Upper lobe of left lung (tissue), 6 donors: ENCODE measurements at regions not wholly inside any gene's neighbourhood (a gene's known extent, or its start where the extent isn't known, plus 50 kb on each side); places are given as distances from the start of the nearest gene placed in this dataset.
"Not testable (repeated sequence)": the region's sequence is repeated elsewhere in the genome, so short reads cannot be mapped to it uniquely, and the experiment has no call there.

Source experiments
- ATAC-seq, 2 donors: fragments of 200-7000 bp; cut with Tn5 transposase; one replicate each; pipeline ENCODE4 v1.9.1; 2022; ENCODE audit warnings: mild to moderate bottlenecking in 2 of 2, moderate library complexity in 2 of 2; ENCODE audit not compliant: low FRiP score in 2 of 2
- DNase-seq, 2 donors: peaks; one replicate each; pipeline ENCODE4 v3.0.0-alpha.2; 2019 to 2020
- H3K27ac ChIP-seq, 4 donors: fragments of 200-600 bp; sonication (generic); one replicate each; pipeline ENCODE4 v1.5.1; 2016 to 2019
- H3K27me3 ChIP-seq, 4 donors: fragments of 200-600 bp; sonication (generic); one replicate each; pipeline ENCODE4 v1.5.1; 2017 to 2019
- H3K36me3 ChIP-seq, 4 donors: fragments of 200-600 bp; sonication (generic); one replicate each; pipeline ENCODE4 v1.5.1; 2016 to 2019
- H3K4me1 ChIP-seq, 4 donors: fragments of 200-600 bp; sonication (generic); one replicate each; pipeline ENCODE4 v1.5.1; 2018 to 2019
- H3K4me3 ChIP-seq, 4 donors: fragments of 200-600 bp; sonication (generic); one replicate each; pipeline ENCODE4 v1.5.1; 2017 to 2019; ENCODE audit warnings: mild to moderate bottlenecking in 2 of 4, moderate library complexity in 1 of 4
- H3K9me3 ChIP-seq, 4 donors: fragments of 200-600 bp; sonication (generic); one replicate each; pipeline ENCODE4 v1.5.1; 2018 to 2019
- EP300 ChIP-seq, 4 donors: sonication (generic); formaldehyde crosslinking; IDR thresholded peaks; one replicate each; pipeline ENCODE4 v1.5.1; 2017; ENCODE audit warnings: antibody characterized with exemption in 4 of 4, control low read depth in 2 of 4
- POLR2A ChIP-seq, 4 donors: fragments of 450-650 bp; IDR thresholded peaks; one replicate each; pipeline ENCODE4 v1.5.1; 2016 to 2017; ENCODE audit warnings: antibody characterized with exemption in 4 of 4, mild to moderate bottlenecking in 2 of 4
- POLR2AphosphoS5 ChIP-seq, 2 donors: sonication (generic); formaldehyde crosslinking; IDR thresholded peaks; one replicate each; pipeline ENCODE4 v1.5.1; 2017; ENCODE audit warnings: antibody characterized with exemption in 2 of 2
- WGBS, 2 donors: methylation state at CpG; one replicate each; pipeline ENCODE4 v1.1.5; 2017 to 2018; 5-methylcytosine and 5-hydroxymethylcytosine counted together
- TF ChIP-seq, protein P1 (sequence below), 6 experiments: fragments of 450-650 bp in 4 of 6; fragments of 200-600 bp in 2 of 6; sonication (generic) in 2 of 6; IDR thresholded peaks; one replicate each; pipeline ENCODE4 v1.5.1; 2016 to 2019; ENCODE audit warnings: antibody characterized with exemption in 6 of 6
- donor health status: DM: no; HTN: no; CAD: no; lungs with moderate emphysema.
- donor health status: DM: no; HTN: yes; CAD: no; lungs with severe emphysema.

GRCh38 chr15:62867844-62868243 is 174.7 kb upstream of the TPM1 start:
- H3K36me3 ChIP-seq = no peaks in the 10 kb centered on the region
- no peak for ATAC-seq
- 77 to 91% methylated on average over 4 of the region's 4 CpGs for WGBS, 2 donors
- no peak overlapping the region for H3K4me3 ChIP-seq
- H3K9me3 ChIP-seq = no peaks in the 10 kb centered on the region
- DNase-seq = no peak
- no peaks in the 10 kb centered on the region for H3K4me1 ChIP-seq
- no peaks in the 10 kb centered on the region for H3K27me3 ChIP-seq
- TF ChIP-seq POLR2A (IDR thresholded peaks at IDR 0.05) (no peak), POLR2AphosphoS5 (IDR thresholded peaks at IDR 0.05) (no peak), EP300 (IDR thresholded peaks at IDR 0.05) (no peak)
- TF ChIP-seq, protein P1, sequence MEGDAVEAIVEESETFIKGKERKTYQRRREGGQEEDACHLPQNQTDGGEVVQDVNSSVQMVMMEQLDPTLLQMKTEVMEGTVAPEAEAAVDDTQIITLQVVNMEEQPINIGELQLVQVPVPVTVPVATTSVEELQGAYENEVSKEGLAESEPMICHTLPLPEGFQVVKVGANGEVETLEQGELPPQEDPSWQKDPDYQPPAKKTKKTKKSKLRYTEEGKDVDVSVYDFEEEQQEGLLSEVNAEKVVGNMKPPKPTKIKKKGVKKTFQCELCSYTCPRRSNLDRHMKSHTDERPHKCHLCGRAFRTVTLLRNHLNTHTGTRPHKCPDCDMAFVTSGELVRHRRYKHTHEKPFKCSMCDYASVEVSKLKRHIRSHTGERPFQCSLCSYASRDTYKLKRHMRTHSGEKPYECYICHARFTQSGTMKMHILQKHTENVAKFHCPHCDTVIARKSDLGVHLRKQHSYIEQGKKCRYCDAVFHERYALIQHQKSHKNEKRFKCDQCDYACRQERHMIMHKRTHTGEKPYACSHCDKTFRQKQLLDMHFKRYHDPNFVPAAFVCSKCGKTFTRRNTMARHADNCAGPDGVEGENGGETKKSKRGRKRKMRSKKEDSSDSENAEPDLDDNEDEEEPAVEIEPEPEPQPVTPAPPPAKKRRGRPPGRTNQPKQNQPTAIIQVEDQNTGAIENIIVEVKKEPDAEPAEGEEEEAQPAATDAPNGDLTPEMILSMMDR (IDR thresholded peaks at IDR 0.05) = no peak
- H3K27ac ChIP-seq = no peak overlapping the region

- DNase-seq (no peak), ATAC-seq (no peak)
- no peak overlapping the region for H3K4me3 ChIP-seq
- H3K27me3 ChIP-seq = no peaks in the 10 kb centered on the region
- no peaks in the 10 kb centered on the region for H3K36me3 ChIP-seq
- H3K4me1 ChIP-seq = no peaks in the 10 kb centered on the region
- no peak overlapping the region for H3K27ac ChIP-seq
- 92 to 97% methylated on average over 6 of the region's 6 CpGs for WGBS, 2 donors
- H3K9me3 ChIP-seq = no peaks in the 10 kb centered on the region
- TF ChIP-seq POLR2AphosphoS5 (IDR thresholded peaks at IDR 0.05) (no peak), POLR2A (IDR thresholded peaks at IDR 0.05) (no peak), EP300 (IDR thresholded peaks at IDR 0.05) (no peak)
- TF ChIP-seq, protein P1 (IDR thresholded peaks at IDR 0.05) = no peak
Measured at GRCh38 chr15:62868507-62868906, 174.0 kb upstream of the TPM1 start.

DNA sequence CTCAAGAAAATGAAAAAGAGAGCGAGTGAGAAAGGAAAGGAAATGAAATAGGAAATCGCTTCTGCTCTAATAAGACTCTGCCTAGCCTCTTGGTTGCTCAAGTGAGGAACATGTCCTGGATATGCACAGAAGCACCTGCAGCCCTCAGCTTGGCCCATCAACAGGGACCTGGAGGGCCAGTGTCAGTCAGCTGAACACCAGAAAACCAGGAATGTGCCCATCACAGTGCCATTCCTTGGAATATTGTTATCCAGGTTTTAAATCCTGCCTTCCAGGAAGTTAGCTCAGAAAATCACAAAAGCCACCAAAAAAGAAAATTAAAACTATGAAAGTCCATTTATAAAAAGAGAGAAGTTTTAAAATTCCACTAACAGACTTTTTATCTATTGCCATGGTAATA is 173.4 kb upstream of the TPM1 start:
- H3K4me1 ChIP-seq = no peaks in the 10 kb centered on the region
- DNase-seq (no peak), ATAC-seq (no peak)
- no peak overlapping the region for H3K27ac ChIP-seq
- no peaks in the 10 kb centered on the region for H3K36me3 ChIP-seq
- no peaks in the 10 kb centered on the region for H3K9me3 ChIP-seq
- 88 to 91% methylated on average over 2 of the region's 2 CpGs for WGBS, 2 donors
- no peak overlapping the region for H3K4me3 ChIP-seq
- TF ChIP-seq, protein P1 (IDR thresholded peaks at IDR 0.05) = no peak
- TF ChIP-seq POLR2A (IDR thresholded peaks at IDR 0.05) (no peak), POLR2AphosphoS5 (IDR thresholded peaks at IDR 0.05) (no peak), EP300 (IDR thresholded peaks at IDR 0.05) (no peak)
- no peaks in the 10 kb centered on the region for H3K27me3 ChIP-seq

DNA sequence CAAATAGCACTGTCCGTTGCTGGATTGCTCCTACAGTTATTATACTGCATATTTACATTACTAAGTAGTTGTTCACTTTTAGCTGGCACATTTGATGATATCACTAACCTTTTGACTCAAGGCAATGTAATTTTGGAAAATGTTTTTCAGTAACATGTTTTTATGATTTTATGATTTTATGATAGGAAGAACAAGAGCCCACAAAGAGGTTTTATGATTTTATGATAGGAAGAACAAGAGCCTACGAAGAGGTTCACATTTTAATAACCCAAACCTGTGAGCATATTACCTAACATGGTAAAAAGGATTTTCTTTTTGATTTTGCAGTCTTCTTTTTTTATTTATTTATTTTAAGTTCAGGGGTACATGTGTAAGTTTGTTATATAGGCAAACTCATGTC is 172.3 kb upstream of the TPM1 start:
- Histone ChIP-seq H3K4me1 (no peaks in the 10 kb centered on the region), H3K27me3 (no peaks in the 10 kb centered on the region), H3K36me3 (no peaks in the 10 kb centered on the region), H3K27ac (no peak overlapping the region), H3K4me3 (no peak overlapping the region), H3K9me3 (no peaks in the 10 kb centered on the region)
- WGBS, 2 donors = 91% methylated on average over 2 of the region's 2 CpGs
- ATAC-seq (no peak), DNase-seq (no peak)
- TF ChIP-seq, protein P1 (IDR thresholded peaks at IDR 0.05) = no peak
- TF ChIP-seq POLR2A (IDR thresholded peaks at IDR 0.05) (no peak), EP300 (IDR thresholded peaks at IDR 0.05) (no peak), POLR2AphosphoS5 (IDR thresholded peaks at IDR 0.05) (no peak)

GRCh38 chr15:62870701-62871100 is 171.8 kb upstream of the TPM1 start:
- H3K36me3 ChIP-seq, ATAC-seq, DNase-seq, H3K4me1 ChIP-seq, H3K9me3 ChIP-seq, H3K4me3 ChIP-seq, H3K27me3 ChIP-seq, H3K27ac ChIP-seq: not testable (repeated sequence)
- 85 to 92% methylated on average over 3 of the region's 3 CpGs for WGBS, 2 donors
